SU-DHL-6 (cell line): ENCODE measurements at regions not wholly inside any gene's neighbourhood (a gene's known extent, or its start where the extent isn't known, plus 50 kb on each side); places are given as distances from the start of the nearest gene placed in this dataset.

Source experiments
- H2AFZ ChIP-seq: fragments of 200-600 bp; sonication (generic); 2 replicates; pipeline ENCODE4 v1.6.1; 2014; ENCODE audit warnings: low read depth, mild to moderate bottlenecking, moderate library complexity, mixed read lengths, antibody characterized with exemption, low read length; ENCODE audit not compliant: severe bottlenecking
- H3F3A ChIP-seq: fragments of 200-600 bp; shearing (Covaris generic); 2 replicates; pipeline ENCODE4 v1.6.0; 2016; ENCODE audit warnings: antibody characterized with exemption, mild to moderate bottlenecking; ENCODE audit not compliant: insufficient read depth
- H3K27ac ChIP-seq: fragments of 200-600 bp; sonication (generic); 2 replicates; pipeline ENCODE4 v1.5.1; 2016; ENCODE audit warnings: low read depth, mild to moderate bottlenecking, low read length, moderate library complexity, mixed read lengths
- H3K27me3 ChIP-seq: fragments of 200-600 bp; sonication (generic), shearing (Covaris generic); 2 replicates; pipeline ENCODE4 v1.6.0; 2014; ENCODE audit warnings: mild to moderate bottlenecking, low read length
- H3K36me3 ChIP-seq: fragments of 200-600 bp; sonication (generic); 2 replicates; pipeline ENCODE4 v1.6.1; 2014; ENCODE audit warnings: mild to moderate bottlenecking, low read length, mixed read lengths
- H3K4me2 ChIP-seq: fragments of 300-600, 200-600 bp; shearing (Covaris generic), sonication (generic); 2 replicates; pipeline ENCODE4 v1.6.0; 2014; ENCODE audit warnings: low read length, low read depth, mild to moderate bottlenecking; ENCODE audit not compliant: poor library complexity, severe bottlenecking
- H3K4me3 ChIP-seq: fragments of 200-600 bp; sonication (generic); 2 replicates; pipeline ENCODE4 v1.5.1; 2014; ENCODE audit warnings: antibody characterized with exemption, low read length, mild to moderate bottlenecking, mixed read lengths; ENCODE audit not compliant: insufficient read depth, poor library complexity, severe bottlenecking
- H3K79me2 ChIP-seq: fragments of 200-600 bp; sonication (generic); 2 replicates; pipeline ENCODE4 v1.6.1; 2014; ENCODE audit warnings: mild to moderate bottlenecking, low read length, moderate library complexity; ENCODE audit not compliant: insufficient read depth
- H3K9ac ChIP-seq: fragments of 200-600 bp; sonication (generic); 2 replicates; pipeline ENCODE4 v1.7.0; 2014; ENCODE audit warnings: mild to moderate bottlenecking, low read length
- H3K9me2 ChIP-seq: fragments of 200-600 bp; sonication (generic); replicated peaks from 2 replicates; pipeline ENCODE4 v1.6.1; 2014; ENCODE audit warnings: low read length; ENCODE audit not compliant: insufficient read depth
- H3K9me3 ChIP-seq: fragments of 200-600 bp; sonication (generic); 2 replicates; pipeline ENCODE4 v1.6.1; 2014; ENCODE audit warnings: low read length, mixed read lengths; ENCODE audit not compliant: insufficient read depth
- H4K20me1 ChIP-seq: fragments of 200-600 bp; sonication (generic); 2 replicates; pipeline ENCODE4 v1.6.1; 2014; ENCODE audit warnings: low read depth, mild to moderate bottlenecking, antibody characterized with exemption, low read length, moderate library complexity, mixed read lengths
- EZH2phosphoT487 ChIP-seq: fragments of 200-600 bp; sonication (generic), shearing (Covaris generic); conservative IDR thresholded peaks from 2 replicates; pipeline ENCODE4 v1.6.1; 2018; ENCODE audit warnings: mild to moderate bottlenecking, antibody characterized with exemption, low read length, moderate library complexity, mixed read lengths
- TF ChIP-seq, protein P1 (sequence below): fragments of 200-600 bp; sonication (generic); IDR thresholded peaks from one replicate; pipeline ENCODE4 v1.5.1; 2017; ENCODE audit warnings: antibody characterized with exemption, mild to moderate bottlenecking, low read length, moderate library complexity; ENCODE audit not compliant: insufficient read depth, poor library complexity, severe bottlenecking

DNA sequence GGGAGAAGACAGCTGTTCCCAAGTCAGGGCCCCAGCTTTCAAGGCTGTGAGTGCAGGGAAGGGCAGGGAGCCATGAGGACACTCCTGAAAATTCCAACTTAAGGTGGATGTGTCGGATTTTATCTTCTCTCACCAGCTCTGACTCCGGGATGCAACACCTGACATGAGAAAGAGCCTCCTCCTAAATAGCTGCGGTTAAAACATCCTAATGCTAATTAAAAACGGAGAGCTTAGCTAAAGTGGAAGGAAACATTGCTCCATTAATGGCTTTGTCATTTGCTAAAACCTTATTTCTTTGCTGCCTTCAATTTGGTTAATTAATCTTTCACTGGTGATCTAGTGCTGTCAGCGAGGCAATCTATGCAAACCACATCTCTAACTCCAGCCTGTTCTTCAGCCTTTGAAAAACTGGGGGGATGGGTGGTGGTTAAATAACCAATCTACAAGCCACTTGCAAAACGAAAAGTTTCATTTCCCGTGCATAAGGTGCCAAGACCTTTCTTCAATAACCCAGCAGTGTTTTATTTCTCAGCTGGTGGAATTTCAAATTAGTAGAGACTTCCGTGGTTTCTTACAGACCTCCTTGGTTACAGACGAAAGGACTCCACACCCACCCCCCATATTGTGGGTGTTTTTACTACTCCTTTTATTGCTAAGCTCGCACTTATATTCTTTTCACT, 379.6 kb downstream of the MLLT3 start:
- no peak overlapping the region for H2AFZ ChIP-seq
- H3F3A ChIP-seq = no peaks in the 10 kb centered on the region
- H3K27me3 ChIP-seq = no peaks in the 10 kb centered on the region
- TF ChIP-seq EZH2phosphoT487 = no peak
- TF ChIP-seq, protein P1, sequence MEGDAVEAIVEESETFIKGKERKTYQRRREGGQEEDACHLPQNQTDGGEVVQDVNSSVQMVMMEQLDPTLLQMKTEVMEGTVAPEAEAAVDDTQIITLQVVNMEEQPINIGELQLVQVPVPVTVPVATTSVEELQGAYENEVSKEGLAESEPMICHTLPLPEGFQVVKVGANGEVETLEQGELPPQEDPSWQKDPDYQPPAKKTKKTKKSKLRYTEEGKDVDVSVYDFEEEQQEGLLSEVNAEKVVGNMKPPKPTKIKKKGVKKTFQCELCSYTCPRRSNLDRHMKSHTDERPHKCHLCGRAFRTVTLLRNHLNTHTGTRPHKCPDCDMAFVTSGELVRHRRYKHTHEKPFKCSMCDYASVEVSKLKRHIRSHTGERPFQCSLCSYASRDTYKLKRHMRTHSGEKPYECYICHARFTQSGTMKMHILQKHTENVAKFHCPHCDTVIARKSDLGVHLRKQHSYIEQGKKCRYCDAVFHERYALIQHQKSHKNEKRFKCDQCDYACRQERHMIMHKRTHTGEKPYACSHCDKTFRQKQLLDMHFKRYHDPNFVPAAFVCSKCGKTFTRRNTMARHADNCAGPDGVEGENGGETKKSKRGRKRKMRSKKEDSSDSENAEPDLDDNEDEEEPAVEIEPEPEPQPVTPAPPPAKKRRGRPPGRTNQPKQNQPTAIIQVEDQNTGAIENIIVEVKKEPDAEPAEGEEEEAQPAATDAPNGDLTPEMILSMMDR = no peak
- no peaks in the 10 kb centered on the region for H3K9me2 ChIP-seq
- no peaks in the 10 kb centered on the region for H4K20me1 ChIP-seq
- no peaks in the 10 kb centered on the region for H3K36me3 ChIP-seq
- no peaks in the 10 kb centered on the region for H3K9me3 ChIP-seq
- no peak overlapping the region for H3K9ac ChIP-seq
- no peaks in the 10 kb centered on the region for H3K79me2 ChIP-seq
- H3K27ac ChIP-seq = no peak overlapping the region
- no peak overlapping the region for H3K4me3 ChIP-seq
- H3K4me2 ChIP-seq = no peak overlapping the region

DNA sequence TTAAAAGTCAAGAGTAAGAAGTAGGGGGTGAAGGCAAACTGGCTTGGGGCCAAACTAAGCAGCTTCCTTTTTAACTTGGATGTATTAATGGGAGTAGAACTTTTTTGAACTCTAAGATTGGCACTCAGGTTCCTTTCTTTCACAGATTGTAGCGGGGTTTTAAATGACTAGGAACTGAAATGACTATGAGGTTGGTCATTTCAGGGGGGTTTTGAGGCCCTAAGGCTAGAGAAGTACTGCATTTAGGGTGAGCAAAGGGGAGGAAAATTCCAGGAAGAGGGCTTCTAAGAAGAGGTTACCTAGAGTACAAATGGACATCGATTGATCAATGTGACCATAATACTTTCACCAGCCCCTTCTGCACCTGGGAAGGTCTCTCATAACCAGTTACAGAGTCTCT, 381.8 kb downstream of the MLLT3 start:
- Histone ChIP-seq H3K27me3 (no peaks in the 10 kb centered on the region), H3K79me2 (no peaks in the 10 kb centered on the region), H4K20me1 (no peaks in the 10 kb centered on the region), H3K36me3 (no peaks in the 10 kb centered on the region), H3K4me3 (no peak overlapping the region), H2AFZ (no peak overlapping the region), H3K4me2 (no peak overlapping the region), H3K9me2 (no peaks in the 10 kb centered on the region), H3K9ac (no peak overlapping the region), H3K27ac (no peak overlapping the region), H3K9me3 (no peaks in the 10 kb centered on the region), H3F3A (no peaks in the 10 kb centered on the region)
- TF ChIP-seq, protein P1 = no peak
- TF ChIP-seq EZH2phosphoT487 = no peak

DNA sequence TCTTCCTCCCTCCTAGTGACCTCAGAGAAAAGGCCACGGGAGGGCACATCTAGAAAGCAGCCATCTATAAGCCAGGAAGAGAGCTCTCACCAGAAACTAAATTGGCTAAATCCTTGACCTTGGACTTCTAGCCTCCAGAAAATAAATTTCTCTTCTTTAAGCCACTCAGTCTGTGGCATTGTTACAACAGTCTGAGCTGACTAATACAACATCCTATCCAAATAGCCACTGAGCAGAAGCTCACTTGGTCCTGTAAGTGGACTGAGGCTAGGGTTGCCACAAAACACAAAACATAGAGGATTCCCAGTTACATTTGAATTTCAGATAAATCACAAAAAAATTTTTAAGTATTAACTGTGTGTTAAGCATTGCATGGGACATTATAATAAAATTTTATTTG, 383.4 kb downstream of the MLLT3 start:
- Histone ChIP-seq H2AFZ (no peak overlapping the region), H4K20me1 (no peaks in the 10 kb centered on the region), H3K9ac (no peak overlapping the region), H3K4me2 (no peak overlapping the region), H3K9me2 (no peaks in the 10 kb centered on the region), H3K79me2 (no peaks in the 10 kb centered on the region), H3K27ac (no peak overlapping the region), H3K27me3 (no peaks in the 10 kb centered on the region), H3F3A (no peaks in the 10 kb centered on the region), H3K4me3 (no peak overlapping the region), H3K9me3 (no peaks in the 10 kb centered on the region), H3K36me3 (no peaks in the 10 kb centered on the region)
- no peak for TF ChIP-seq EZH2phosphoT487
- TF ChIP-seq, protein P1 = no peak
